ENCODE measurements at regions not wholly inside any gene's neighbourhood (a gene's known extent, or its start where the extent isn't known, plus 50 kb on each side); places are given as distances from the start of the nearest gene placed in this dataset.

DNA sequence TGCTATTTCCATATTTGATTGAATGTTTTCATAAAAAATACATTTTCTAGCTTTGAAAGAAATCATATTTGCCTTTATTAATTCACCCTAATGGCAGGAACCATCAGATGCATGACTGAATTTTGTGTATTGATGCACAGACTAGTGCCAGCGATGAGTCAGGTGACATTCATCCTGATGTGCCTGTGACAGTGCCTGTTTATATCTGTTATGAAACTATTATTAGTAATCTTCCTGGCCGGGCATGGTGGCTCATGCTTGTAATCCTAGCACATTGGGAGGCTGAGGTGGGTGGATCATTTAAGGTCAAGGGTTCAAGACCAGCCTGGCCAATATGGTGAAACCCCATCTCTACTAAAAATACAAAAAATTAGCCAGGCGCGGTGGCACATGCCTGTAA lies 170.0 kb downstream of the TSN start:
- Histone ChIP-seq H3K27me3 (ENCODE audit: control insufficient read depth, insufficient read depth, low read length) (no peaks in the 10 kb centered on the region), H3K4me3 (ENCODE audit: low read depth, low read length) (no peak overlapping the region), H3K9me3 (ENCODE audit: control insufficient read depth, insufficient read depth, low read length) (no peaks in the 10 kb centered on the region), H3K27ac (ENCODE audit: low read depth, low read length) (no peak overlapping the region), H3K4me1 (ENCODE audit: control insufficient read depth, insufficient read depth, low read length) (no peaks in the 10 kb centered on the region), H3K36me3 (ENCODE audit: control insufficient read depth, insufficient read depth, low read length) (no peaks in the 10 kb centered on the region)
- 93% methylated on average over 3 of the region's 4 CpGs for WGBS (ENCODE audit: insufficient coverage)
- no peak for DNase-seq (ENCODE audit: low read depth in 4 of 6, low spot score in 6 of 6)

GRCh38 chr2:121943285-121943684 lies 187.8 kb downstream of the TSN start:
- no peak for DNase-seq (ENCODE audit: low read depth in 4 of 6, low spot score in 6 of 6)
- Histone ChIP-seq H3K4me1 (ENCODE audit: control insufficient read depth, insufficient read depth, low read length) (no peaks in the 10 kb centered on the region), H3K4me3 (ENCODE audit: low read depth, low read length) (no peak overlapping the region), H3K27me3 (ENCODE audit: control insufficient read depth, insufficient read depth, low read length) (no peaks in the 10 kb centered on the region), H3K9me3 (ENCODE audit: control insufficient read depth, insufficient read depth, low read length) (no peaks in the 10 kb centered on the region), H3K36me3 (ENCODE audit: control insufficient read depth, insufficient read depth, low read length) (no peaks in the 10 kb centered on the region), H3K27ac (ENCODE audit: low read depth, low read length) (no peak overlapping the region)
- WGBS (ENCODE audit: insufficient coverage) = no CpG with 5 or more reads among the region's 1 CpG

DNA sequence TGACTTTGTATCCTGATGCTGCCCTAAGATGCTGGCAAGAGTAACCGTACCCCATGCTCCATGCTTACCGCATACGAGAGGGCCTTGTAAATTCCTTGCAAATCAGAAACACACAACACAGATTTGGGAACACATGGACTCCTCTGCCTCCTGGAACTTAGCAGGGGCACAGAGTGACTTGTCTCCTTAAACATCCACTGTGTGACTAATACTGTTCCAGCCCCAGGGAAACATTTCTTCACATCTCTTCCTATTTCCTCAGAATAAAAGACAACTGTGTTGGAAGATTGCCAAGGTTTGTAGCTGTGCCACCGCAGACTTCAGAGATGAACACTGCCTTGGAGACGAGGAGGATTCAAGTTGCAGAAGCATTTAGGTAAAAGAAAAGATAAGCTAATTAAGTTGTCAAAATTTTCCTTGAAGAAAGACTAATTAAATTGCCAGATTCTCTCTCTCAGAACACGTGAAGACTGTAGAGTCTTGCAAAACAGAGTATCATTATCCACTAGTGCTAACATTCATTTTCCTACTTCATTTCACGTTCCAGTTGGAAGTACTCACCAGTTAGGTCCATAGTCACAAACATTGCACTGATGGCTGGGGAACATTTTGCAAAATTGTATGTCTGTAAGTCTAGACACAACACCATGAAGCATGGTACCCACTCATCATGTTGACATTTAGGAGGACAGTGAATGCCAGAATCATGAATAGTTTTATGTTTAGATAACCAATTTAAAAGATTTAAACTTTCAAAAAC lies 188.8 kb downstream of the TSN start:
- no peaks in the 10 kb centered on the region for H3K9me3 ChIP-seq (ENCODE audit: control insufficient read depth, insufficient read depth, low read length)
- WGBS (ENCODE audit: insufficient coverage) = 13% methylated on average over 3 of the region's 7 CpGs
- H3K27me3 ChIP-seq (ENCODE audit: control insufficient read depth, insufficient read depth, low read length) = no peaks in the 10 kb centered on the region
- H3K27ac ChIP-seq (ENCODE audit: low read depth, low read length) = no peak overlapping the region
- H3K4me1 ChIP-seq (ENCODE audit: control insufficient read depth, insufficient read depth, low read length) = no peaks in the 10 kb centered on the region
- peak; percentile 4 to 89 (median 37) for DNase-seq (ENCODE audit: low read depth in 4 of 6, low spot score in 6 of 6)
- H3K4me3 ChIP-seq (ENCODE audit: low read depth, low read length) = no peak overlapping the region
- H3K36me3 ChIP-seq (ENCODE audit: control insufficient read depth, insufficient read depth, low read length) = no peaks in the 10 kb centered on the region

DNA sequence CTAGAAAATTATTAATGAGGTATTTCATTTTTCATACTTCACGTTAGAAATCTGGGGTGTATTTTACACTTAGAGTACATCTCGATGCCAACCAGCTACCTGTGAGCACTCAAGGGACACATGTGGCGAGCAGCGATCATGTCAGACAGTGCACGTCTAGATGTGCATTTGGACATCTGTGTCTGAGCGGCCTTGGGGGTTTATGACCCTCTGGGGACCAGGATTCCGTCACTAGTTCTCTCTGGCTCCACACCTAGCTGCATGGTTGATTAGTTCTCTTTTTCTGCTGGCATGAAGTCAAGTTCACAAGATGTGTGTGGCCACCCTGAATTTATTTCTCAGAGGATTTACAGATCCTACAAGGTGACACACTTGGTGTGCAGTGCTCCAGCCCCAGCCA lies 192.2 kb downstream of the TSN start:
- H3K4me1 ChIP-seq (ENCODE audit: control insufficient read depth, insufficient read depth, low read length) = no peaks in the 10 kb centered on the region
- no peaks in the 10 kb centered on the region for H3K36me3 ChIP-seq (ENCODE audit: control insufficient read depth, insufficient read depth, low read length)
- no peak overlapping the region for H3K4me3 ChIP-seq (ENCODE audit: low read depth, low read length)
- H3K9me3 ChIP-seq (ENCODE audit: control insufficient read depth, insufficient read depth, low read length) = no peaks in the 10 kb centered on the region
- no peak for DNase-seq (ENCODE audit: low read depth in 4 of 6, low spot score in 6 of 6)
- no peak overlapping the region for H3K27ac ChIP-seq (ENCODE audit: low read depth, low read length)
- WGBS (ENCODE audit: insufficient coverage) = 77% methylated on average over 7 of the region's 7 CpGs
- H3K27me3 ChIP-seq (ENCODE audit: control insufficient read depth, insufficient read depth, low read length) = no peaks in the 10 kb centered on the region

DNA sequence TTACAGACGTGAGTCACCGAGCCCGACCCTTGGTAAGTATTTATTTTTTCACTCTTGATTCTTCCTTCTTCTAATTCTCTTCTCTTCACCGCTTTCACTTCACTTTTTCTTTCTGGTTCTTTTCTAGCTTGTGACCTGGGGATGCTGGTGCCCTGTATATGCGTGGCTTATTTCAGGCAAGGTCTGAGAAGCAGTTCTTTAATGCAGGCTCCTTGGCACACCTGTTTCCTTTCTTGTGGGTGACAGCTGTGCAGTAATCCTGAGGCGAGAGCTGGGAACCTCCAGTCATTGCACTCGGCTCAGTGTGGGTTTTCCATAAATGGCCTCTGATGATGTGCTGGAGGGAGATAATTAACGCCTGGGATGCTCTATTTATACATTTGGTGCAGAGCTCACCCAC lies 193.8 kb downstream of the TSN start:
- Histone ChIP-seq H3K9me3 (ENCODE audit: control insufficient read depth, insufficient read depth, low read length) (peaks cover under 1% of the 10 kb centered on the region), H3K27ac (ENCODE audit: low read depth, low read length) (no peak overlapping the region), H3K4me3 (ENCODE audit: low read depth, low read length) (no peak overlapping the region), H3K36me3 (ENCODE audit: control insufficient read depth, insufficient read depth, low read length) (no peaks in the 10 kb centered on the region), H3K4me1 (ENCODE audit: control insufficient read depth, insufficient read depth, low read length) (no peaks in the 10 kb centered on the region), H3K27me3 (ENCODE audit: control insufficient read depth, insufficient read depth, low read length) (no peaks in the 10 kb centered on the region)
- DNase-seq (ENCODE audit: low read depth in 4 of 6, low spot score in 6 of 6) = no peak
- 92% methylated on average over 3 of the region's 8 CpGs for WGBS (ENCODE audit: insufficient coverage)

GRCh38 chr2:121955426-121955825 lies 200.0 kb downstream of the TSN start:
- Histone ChIP-seq H3K27me3 (ENCODE audit: control insufficient read depth, insufficient read depth, low read length) (no peaks in the 10 kb centered on the region), H3K9me3 (ENCODE audit: control insufficient read depth, insufficient read depth, low read length) (peaks cover 1% of the 10 kb centered on the region), H3K4me1 (ENCODE audit: control insufficient read depth, insufficient read depth, low read length) (peaks cover 7% of the 10 kb centered on the region), H3K36me3 (ENCODE audit: control insufficient read depth, insufficient read depth, low read length) (no peaks in the 10 kb centered on the region), H3K27ac (ENCODE audit: low read depth, low read length) (no peak overlapping the region), H3K4me3 (ENCODE audit: low read depth, low read length) (no peak overlapping the region)
- DNase-seq (ENCODE audit: low read depth in 4 of 6, low spot score in 6 of 6) = peak in 2 of 6 donors; percentile 27 to 53
- WGBS (ENCODE audit: insufficient coverage) = 9% methylated on average over 4 of the region's 6 CpGs

DNA sequence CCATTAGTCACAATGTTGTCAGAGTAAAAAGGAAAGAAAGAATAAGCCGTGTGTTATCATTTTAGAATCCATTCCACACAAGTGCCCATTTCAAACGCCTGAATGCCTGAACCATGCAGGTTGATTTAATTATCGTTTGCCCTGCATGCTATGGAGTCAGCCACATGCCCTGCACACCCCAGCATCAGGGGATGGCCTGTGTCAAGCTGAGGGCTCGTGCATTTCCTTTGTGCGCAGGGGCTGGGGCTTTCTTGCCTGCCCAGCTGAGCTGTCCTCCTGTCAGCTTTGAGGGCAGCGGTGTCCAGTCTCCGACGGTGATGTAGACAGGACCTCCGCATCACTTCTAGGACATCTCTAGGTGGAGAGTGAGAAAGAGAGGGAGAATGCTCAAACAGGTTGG lies 200.4 kb downstream of the TSN start:
- no peaks in the 10 kb centered on the region for H3K36me3 ChIP-seq (ENCODE audit: control insufficient read depth, insufficient read depth, low read length)
- peak in 1 of 6 donors; percentile 25 for DNase-seq (ENCODE audit: low read depth in 4 of 6, low spot score in 6 of 6)
- 41% methylated on average over 5 of the region's 9 CpGs for WGBS (ENCODE audit: insufficient coverage)

GRCh38 chr2:121960251-121960650 lies 204.8 kb downstream of the TSN start:
- Histone ChIP-seq H3K27me3 (ENCODE audit: control insufficient read depth, insufficient read depth, low read length) (no peaks in the 10 kb centered on the region), H3K36me3 (ENCODE audit: control insufficient read depth, insufficient read depth, low read length) (no peaks in the 10 kb centered on the region), H3K27ac (ENCODE audit: low read depth, low read length) (no peak overlapping the region), H3K9me3 (ENCODE audit: control insufficient read depth, insufficient read depth, low read length) (no peaks in the 10 kb centered on the region), H3K4me3 (ENCODE audit: low read depth, low read length) (no peak overlapping the region), H3K4me1 (ENCODE audit: control insufficient read depth, insufficient read depth, low read length) (peaks cover 5% of the 10 kb centered on the region)
- 92% methylated on average over 6 of the region's 7 CpGs for WGBS (ENCODE audit: insufficient coverage)
- DNase-seq (ENCODE audit: low read depth in 4 of 6, low spot score in 6 of 6) = no peak

More for the DNA sequence above, 200.4 kb downstream of the TSN start:
- Histone ChIP-seq H3K9me3 (ENCODE audit: control insufficient read depth, insufficient read depth, low read length) (peaks cover 1% of the 10 kb centered on the region), H3K4me3 (ENCODE audit: low read depth, low read length) (no peak overlapping the region), H3K4me1 (ENCODE audit: control insufficient read depth, insufficient read depth, low read length) (peaks cover 7% of the 10 kb centered on the region), H3K27me3 (ENCODE audit: control insufficient read depth, insufficient read depth, low read length) (no peaks in the 10 kb centered on the region), H3K27ac (ENCODE audit: low read depth, low read length) (no peak overlapping the region)

DNA sequence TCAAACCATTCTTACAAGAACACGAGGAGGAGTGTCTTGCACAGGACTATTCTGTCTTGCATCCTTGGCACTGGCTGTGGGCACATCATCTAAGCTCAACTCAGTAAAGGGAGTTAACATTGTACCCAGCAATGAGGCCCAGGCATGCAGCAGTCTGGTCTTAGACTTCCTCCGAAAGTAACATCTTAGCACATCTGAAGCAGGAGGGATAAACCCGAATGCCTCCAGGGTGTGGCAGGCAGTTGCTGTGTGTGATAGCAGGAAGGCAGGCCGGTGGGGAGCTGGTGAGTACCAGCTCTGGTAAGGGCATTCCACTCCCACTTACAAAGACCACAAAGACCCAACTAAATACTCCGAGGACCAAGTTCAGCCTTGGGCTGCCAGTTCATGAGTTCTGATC lies 206.3 kb downstream of the TSN start:
- H3K27me3 ChIP-seq (ENCODE audit: control insufficient read depth, insufficient read depth, low read length) = no peaks in the 10 kb centered on the region
- no peak overlapping the region for H3K4me3 ChIP-seq (ENCODE audit: low read depth, low read length)
- H3K27ac ChIP-seq (ENCODE audit: low read depth, low read length) = no peak overlapping the region
- no peaks in the 10 kb centered on the region for H3K4me1 ChIP-seq (ENCODE audit: control insufficient read depth, insufficient read depth, low read length)
- 90% methylated on average over 2 of the region's 5 CpGs for WGBS (ENCODE audit: insufficient coverage)
- H3K9me3 ChIP-seq (ENCODE audit: control insufficient read depth, insufficient read depth, low read length) = no peaks in the 10 kb centered on the region
- H3K36me3 ChIP-seq (ENCODE audit: control insufficient read depth, insufficient read depth, low read length) = no peaks in the 10 kb centered on the region
- DNase-seq (ENCODE audit: low read depth in 4 of 6, low spot score in 6 of 6) = no peak

GRCh38 chr2:121965661-121966060 lies 210.2 kb downstream of the TSN start:
- Histone ChIP-seq H3K4me3 (ENCODE audit: low read depth, low read length) (no peak overlapping the region), H3K27me3 (ENCODE audit: control insufficient read depth, insufficient read depth, low read length) (no peaks in the 10 kb centered on the region), H3K27ac (ENCODE audit: low read depth, low read length) (no peak overlapping the region), H3K36me3 (ENCODE audit: control insufficient read depth, insufficient read depth, low read length) (no peaks in the 10 kb centered on the region), H3K9me3 (ENCODE audit: control insufficient read depth, insufficient read depth, low read length) (no peaks in the 10 kb centered on the region), H3K4me1 (ENCODE audit: control insufficient read depth, insufficient read depth, low read length) (peaks cover 3% of the 10 kb centered on the region)
- no peak for DNase-seq (ENCODE audit: low read depth in 4 of 6, low spot score in 6 of 6)
- 95% methylated on average over 4 of the region's 7 CpGs for WGBS (ENCODE audit: insufficient coverage)

Measured in spinal cord (tissue), 9 donors.